Gastrocnemius medialis (tissue), 4 donors: ENCODE measurements at regions not wholly inside any gene's neighbourhood (a gene's known extent, or its start where the extent isn't known, plus 50 kb on each side); places are given as distances from the start of the nearest gene placed in this dataset.

Source experiments
- ATAC-seq, 2 donors: fragments of 150-250 bp; one replicate each; pipeline ENCODE4 v1.9.1; 2016
- DNase-seq, 2 donors: peaks; one replicate each; pipeline ENCODE4 v3.0.0-alpha.2; 2019
- H3K27ac ChIP-seq, 4 donors: fragments of 200-600 bp; sonication (generic); 1 replicate in 1 of 4; 2 replicates in 3 of 4; pipeline ENCODE4 v1.5.1; 2016 to 2018; ENCODE audit warnings: mild to moderate bottlenecking in 2 of 4, moderate library complexity in 1 of 4
- H3K27me3 ChIP-seq, 3 donors: fragments of 200-600 bp; sonication (generic) in 2 of 3; 1 replicate in 1 of 3; 2 replicates in 2 of 3; pipeline versions ENCODE4 v1.5.1 to v1.6.0; 2016 to 2019; ENCODE audit warnings: mild to moderate bottlenecking in 1 of 3, moderate library complexity in 1 of 3
- H3K36me3 ChIP-seq, 2 donors: fragments of 200-600 bp; sonication (generic) in 1 of 2; one replicate each; pipeline ENCODE4 v1.5.1; 2017 to 2018
- H3K4me1 ChIP-seq, 2 donors: fragments of 200-600 bp; sonication (generic) in 1 of 2; one replicate each; pipeline ENCODE4 v1.5.1; 2016 to 2017; ENCODE audit warnings: mild to moderate bottlenecking in 2 of 2
- H3K4me3 ChIP-seq, 4 donors: fragments of 200-600 bp; sonication (generic) in 3 of 4; 1 replicate in 1 of 4; 2 replicates in 3 of 4; pipeline ENCODE4 v1.5.1; 2016 to 2019; ENCODE audit warnings: mild to moderate bottlenecking in 2 of 4
- H3K9me3 ChIP-seq, 3 donors: fragments of 200-600 bp; sonication (generic) in 2 of 3; 1 replicate in 1 of 3; 2 replicates in 2 of 3; pipeline ENCODE4 v1.5.1; 2016 to 2019
- CTCF ChIP-seq, 5 experiments: fragments of 450-650 bp in 3 of 5; fragments of 200-600 bp in 2 of 5; sonication (generic) in 2 of 5; IDR thresholded peaks in 4 of 5; conservative IDR thresholded peaks in 1 of 5; 1 replicate in 4 of 5; 2 replicates in 1 of 5; pipeline ENCODE4 v1.5.1; 2016 to 2019; ENCODE audit warnings: antibody characterized with exemption in 5 of 5, mild to moderate bottlenecking in 3 of 5, moderate library complexity in 3 of 5
- POLR2A ChIP-seq, 2 donors: fragments of 450-650 bp; IDR thresholded peaks; one replicate each; pipeline ENCODE4 v1.6.1; 2017; ENCODE audit warnings: antibody characterized with exemption in 2 of 2, mild to moderate bottlenecking in 2 of 2, moderate library complexity in 2 of 2
- in situ Hi-C, 4 donors: fragments of 200-750 bp; cut with MboI; loops; one replicate each; pipeline versions ENCODE4 v1.15.0 to v1.8.0; 2017; ENCODE audit warnings: low sequenced_read_pairs in 4 of 4
- intact Hi-C: fragments of 100-400 bp; cut with DNase I; formaldehyde crosslinking; loops from one replicate; pipeline ENCODE4 v1.15.1; 2023; ENCODE audit warnings: low total_unique reads

DNA sequence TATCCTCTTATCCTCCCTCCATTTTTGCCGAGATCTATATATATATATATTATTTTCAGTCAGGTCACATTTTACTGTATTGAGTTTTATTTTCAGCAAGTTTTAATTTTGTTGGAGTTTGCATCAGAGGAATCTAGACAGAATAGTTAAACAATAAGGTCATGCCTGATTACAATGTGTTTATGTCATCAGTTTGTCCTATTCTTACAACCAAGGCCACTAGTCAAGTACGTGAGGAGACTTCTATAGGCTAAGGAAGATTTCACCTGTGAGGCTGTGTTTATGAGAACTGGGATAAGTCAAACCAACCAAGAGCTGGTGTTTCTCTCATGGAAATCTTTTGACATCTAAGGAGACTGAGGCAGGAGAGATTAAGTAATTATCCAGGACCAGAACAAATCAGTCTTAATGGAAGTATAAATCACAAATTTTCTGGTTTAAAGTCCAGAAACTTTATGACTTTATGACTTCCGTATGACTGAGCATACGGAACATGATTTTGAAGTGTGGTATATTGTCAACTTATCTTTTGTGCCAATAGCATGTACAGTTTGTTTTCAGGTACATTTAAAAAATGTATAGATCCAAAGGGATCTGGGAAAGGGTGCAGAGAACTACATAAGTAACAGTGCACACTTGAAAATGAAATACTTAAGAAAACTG is 100.0 kb upstream of the DTNA start:
- in situ Hi-C loops, result no loop called here
- peaks cover 48 to 67% of the 10 kb centered on the region in 2 donors for H3K4me1 ChIP-seq
- TF ChIP-seq CTCF (IDR thresholded peaks at IDR 0.05 in 4 of 5, conservative IDR thresholded peaks at IDR 0.05 in 1 of 5) (no peak), POLR2A (IDR thresholded peaks at IDR 0.05) (no peak)
- ATAC-seq, result no peak
- H3K4me3 ChIP-seq, result no peak overlapping the region
- intact Hi-C loops, result no loop called here
- peak overlapping the region; percentile 13 to 69 (median 43) for H3K27ac ChIP-seq
- no peaks in the 10 kb centered on the region for H3K9me3 ChIP-seq
- H3K27me3 ChIP-seq, result no peaks in the 10 kb centered on the region
- no peaks in the 10 kb centered on the region for H3K36me3 ChIP-seq
- DNase-seq, result no peak

DNA sequence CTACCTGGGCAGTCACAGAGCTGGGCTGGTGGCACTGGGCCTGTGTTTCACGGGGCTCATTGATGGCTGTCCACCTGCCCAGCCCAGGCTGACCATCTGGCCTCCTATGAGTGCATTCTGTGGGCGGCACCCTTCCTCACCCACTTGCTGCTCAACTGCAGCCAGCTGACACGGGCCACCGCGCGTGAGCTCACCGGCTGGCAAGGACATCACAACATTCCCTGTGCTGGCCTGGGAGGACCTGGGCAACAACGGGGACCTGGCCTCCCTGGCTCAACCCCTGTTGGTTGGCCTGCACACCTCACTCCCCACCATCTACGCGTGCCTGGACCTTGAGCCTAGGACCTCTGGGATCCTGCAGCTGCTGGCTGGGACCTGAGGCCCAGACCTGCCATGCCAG is 98.2 kb upstream of the DTNA start:
- intact Hi-C loops (no loop called here), in situ Hi-C loops (no loop called here)
- H3K4me3 ChIP-seq, result no peak overlapping the region
- no peaks in the 10 kb centered on the region for H3K27me3 ChIP-seq
- ATAC-seq (peak; percentile 63 to 86), DNase-seq (peak; percentile 40 to 78)
- peaks cover 35 to 50% of the 10 kb centered on the region in 2 donors for H3K4me1 ChIP-seq
- H3K27ac ChIP-seq, result peak overlapping the region; percentile 49 to 70 (median 65)
- H3K9me3 ChIP-seq, result no peaks in the 10 kb centered on the region
- no peak for TF ChIP-seq CTCF (IDR thresholded peaks at IDR 0.05 in 4 of 5, conservative IDR thresholded peaks at IDR 0.05 in 1 of 5)
- TF ChIP-seq POLR2A (IDR thresholded peaks at IDR 0.05), result no peak
- no peaks in the 10 kb centered on the region for H3K36me3 ChIP-seq

- in situ Hi-C loops (no loop called here), intact Hi-C loops (no loop called here)
- H3K27ac ChIP-seq, result no peak overlapping the region
- no peak overlapping the region for H3K4me3 ChIP-seq
- H3K4me1 ChIP-seq, result peaks cover 10 to 20% of the 10 kb centered on the region in 2 donors
- H3K36me3 ChIP-seq, result no peaks in the 10 kb centered on the region
- H3K9me3 ChIP-seq, result no peaks in the 10 kb centered on the region
- ATAC-seq, result no peak
- DNase-seq, result no peak
- no peaks in the 10 kb centered on the region for H3K27me3 ChIP-seq
- TF ChIP-seq POLR2A (IDR thresholded peaks at IDR 0.05) (no peak), CTCF (IDR thresholded peaks at IDR 0.05 in 4 of 5, conservative IDR thresholded peaks at IDR 0.05 in 1 of 5) (no peak)
These were observed 89.7 kb upstream of the DTNA start for GRCh38 chr18:34620258-34620861.

DNA sequence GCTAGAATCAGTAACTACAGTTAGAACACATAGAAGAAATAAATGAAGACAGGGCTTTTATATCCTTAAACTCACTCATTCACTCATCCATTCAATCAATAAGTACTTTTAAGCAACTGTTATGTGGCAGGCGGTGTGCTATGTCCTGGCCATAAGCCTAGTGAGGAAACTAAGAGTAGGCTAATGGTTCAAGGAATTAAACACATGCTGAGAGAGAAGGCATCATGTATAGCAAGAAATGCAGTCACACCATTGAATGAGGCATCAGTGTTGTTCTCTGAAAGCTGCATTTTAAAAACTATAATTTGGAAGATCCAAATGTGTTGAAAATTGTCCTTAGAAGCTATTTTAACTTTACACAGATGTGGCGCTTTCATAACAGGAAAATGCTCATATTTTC is 86.5 kb upstream of the DTNA start:
- Histone ChIP-seq H3K27me3 (no peaks in the 10 kb centered on the region), H3K27ac (peak overlapping the region in 2 of 4 donors; percentile 32 to 55), H3K4me1 (peaks cover 19 to 36% of the 10 kb centered on the region in 2 donors), H3K36me3 (no peaks in the 10 kb centered on the region), H3K4me3 (no peak overlapping the region), H3K9me3 (no peaks in the 10 kb centered on the region)
- DNase-seq (no peak), ATAC-seq (no peak)
- in situ Hi-C loops (no loop called here), intact Hi-C loops (no loop called here)
- no peak for TF ChIP-seq POLR2A (IDR thresholded peaks at IDR 0.05)
- no peak for TF ChIP-seq CTCF (IDR thresholded peaks at IDR 0.05 in 4 of 5, conservative IDR thresholded peaks at IDR 0.05 in 1 of 5)
